HG03103 (cell line): ENCODE measurements at regions not wholly inside any gene's neighbourhood (a gene's known extent, or its start where the extent isn't known, plus 50 kb on each side); places are given as distances from the start of the nearest gene placed in this dataset.
"Not testable (repeated sequence)": the region's sequence is repeated elsewhere in the genome, so short reads cannot be mapped to it uniquely, and the experiment has no call there.

Experiments
- ATAC-seq: cut with Tn5 transposase; IDR thresholded peaks from one replicate; pipeline ENCODE4 v1.9.1; 2021; ENCODE audit warnings: low read depth; ENCODE audit not compliant: unreplicated experiment

GRCh38 chr3:187795207-187795960 is 50.1 kb upstream of the BCL6 start:
- ATAC-seq: no peak

DNA sequence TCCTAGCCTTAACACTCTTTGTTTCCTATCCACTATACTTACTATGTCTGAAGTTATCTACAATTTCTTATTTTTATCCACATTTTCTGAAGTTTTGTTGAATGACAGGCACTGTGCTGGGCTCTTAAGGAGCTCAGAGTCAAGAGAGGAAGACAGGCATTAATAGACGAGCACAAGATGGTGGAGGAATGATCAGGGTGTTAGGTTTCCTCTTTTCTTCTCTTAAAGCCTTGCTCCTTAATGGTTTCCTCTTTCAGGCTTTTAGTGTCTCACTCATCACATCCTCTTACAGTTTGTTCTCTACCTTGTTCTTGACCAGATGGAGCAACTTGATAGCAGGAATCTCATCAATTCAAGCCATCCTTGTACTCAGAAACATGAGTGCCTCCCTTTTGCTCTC is 52.9 kb upstream of the BCL6 start:
- ATAC-seq: no peak

DNA sequence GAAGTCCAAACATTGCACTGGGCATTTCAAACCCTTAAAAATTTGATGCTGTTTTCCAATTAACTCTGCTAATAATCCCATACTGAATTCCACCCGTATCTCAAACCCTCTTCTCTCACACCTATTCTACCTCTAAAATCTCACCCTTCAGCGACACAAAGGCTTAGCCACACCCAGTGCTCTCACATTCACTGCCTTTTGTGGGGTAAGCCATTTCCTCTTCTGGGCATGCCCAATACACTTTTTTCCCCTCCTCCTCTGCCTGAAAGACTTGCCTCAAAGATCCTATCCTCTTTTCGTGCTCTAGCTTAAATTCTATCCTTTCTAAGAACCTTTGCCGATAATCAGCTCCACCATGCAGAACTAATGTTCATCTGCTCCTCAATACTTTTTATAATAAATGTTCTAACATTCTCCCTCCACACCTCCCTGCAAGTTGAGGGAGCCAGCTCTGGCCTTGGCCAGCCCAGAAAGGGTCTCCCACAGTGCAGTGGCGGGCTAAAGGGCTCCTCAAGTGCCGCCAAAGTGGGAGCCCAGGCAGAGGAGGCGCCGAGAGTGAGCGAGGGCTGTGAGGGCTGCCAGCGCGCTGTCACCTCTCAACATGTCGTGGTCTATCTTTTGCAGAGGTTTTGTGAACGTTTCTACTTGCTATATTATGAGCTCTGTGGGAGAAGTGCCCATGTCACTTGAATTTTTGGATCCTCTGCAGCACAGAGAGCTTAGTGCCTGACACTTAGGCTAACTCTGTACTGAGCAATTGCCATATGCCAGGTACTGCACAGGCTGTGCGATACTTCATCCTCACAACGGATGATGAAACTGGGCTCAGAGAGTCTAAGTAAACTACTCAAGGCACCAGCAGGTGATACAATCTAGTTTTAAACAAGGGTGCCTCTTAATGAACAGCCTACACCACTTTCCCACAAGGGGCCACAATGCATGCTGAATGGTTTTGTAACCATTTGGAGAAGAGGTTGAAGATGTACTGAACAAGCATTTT is 53.6 kb upstream of the BCL6 start:
- ATAC-seq: no peak

DNA sequence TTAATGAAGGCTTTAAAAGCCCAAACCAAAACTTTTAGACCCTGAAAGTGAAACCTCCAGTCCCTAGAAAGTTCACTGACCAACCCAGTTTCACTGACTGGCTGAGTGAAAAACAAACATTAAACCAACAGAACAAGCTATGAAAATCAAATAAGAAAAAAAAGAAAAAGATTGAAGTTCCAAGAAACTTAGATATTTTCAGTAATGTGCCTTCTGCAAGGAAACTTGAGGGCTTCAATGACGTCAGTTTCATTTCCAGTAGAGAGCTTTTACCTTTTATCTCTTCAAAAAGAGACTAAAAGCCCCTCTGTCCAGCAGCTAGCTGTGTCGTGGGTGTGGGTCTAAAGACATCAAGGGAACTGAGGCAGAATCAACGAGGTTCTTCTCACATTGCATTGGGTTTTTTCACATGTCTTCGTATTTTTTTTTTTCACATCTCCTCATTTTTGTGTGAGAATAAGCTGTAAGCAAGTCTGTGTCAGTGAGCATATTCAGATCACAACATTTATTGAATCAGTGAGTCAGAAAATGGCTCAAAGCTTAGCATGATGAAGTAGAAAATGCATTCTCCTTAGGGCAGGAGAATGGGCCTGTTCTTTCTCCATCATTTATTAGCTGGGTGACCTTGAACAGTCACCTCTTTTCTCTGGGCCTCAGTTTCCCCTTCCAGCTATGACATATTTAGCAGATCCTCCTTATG is 54.8 kb upstream of the BCL6 start:
- peak; percentile 42 for ATAC-seq

DNA sequence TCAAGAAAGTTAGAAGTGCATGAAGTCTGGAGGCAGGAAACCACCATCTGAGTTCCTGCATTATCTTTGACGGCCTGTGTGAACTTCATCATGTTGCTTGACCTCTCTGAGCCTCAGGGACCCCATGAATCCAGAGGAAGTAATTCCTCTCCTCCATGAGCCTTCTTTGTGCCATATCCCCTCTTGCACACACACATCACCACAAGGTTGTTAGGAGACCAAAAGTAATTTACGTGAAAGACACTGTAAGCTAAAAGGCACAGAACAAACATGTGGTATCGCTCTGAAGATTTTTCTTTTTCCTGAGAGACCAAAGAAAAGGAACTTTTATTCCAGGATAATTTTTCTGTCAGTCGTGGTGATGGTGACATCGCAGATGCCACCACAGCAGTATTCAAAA is 55.9 kb upstream of the BCL6 start:
- ATAC-seq: no peak

- no peak for ATAC-seq
Observed at GRCh38 chr3:187802203-187802927, 57.1 kb upstream of the BCL6 start.

DNA sequence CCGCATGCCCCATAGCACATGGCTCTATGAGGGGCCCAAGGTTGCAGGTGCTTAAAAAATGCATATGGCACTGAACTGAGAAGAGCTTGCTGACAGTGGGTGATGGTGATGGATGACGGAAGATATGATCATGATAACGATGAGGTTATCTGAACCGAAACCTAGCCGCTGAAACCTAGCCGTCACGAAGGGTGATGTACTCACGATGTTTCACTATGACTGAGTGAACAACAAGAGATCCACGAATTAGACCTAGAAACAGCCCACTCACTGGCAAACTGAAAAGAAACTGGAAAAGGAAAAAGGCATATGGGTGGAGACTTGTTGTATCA is 57.6 kb upstream of the BCL6 start:
- ATAC-seq: peak; percentile 87

DNA sequence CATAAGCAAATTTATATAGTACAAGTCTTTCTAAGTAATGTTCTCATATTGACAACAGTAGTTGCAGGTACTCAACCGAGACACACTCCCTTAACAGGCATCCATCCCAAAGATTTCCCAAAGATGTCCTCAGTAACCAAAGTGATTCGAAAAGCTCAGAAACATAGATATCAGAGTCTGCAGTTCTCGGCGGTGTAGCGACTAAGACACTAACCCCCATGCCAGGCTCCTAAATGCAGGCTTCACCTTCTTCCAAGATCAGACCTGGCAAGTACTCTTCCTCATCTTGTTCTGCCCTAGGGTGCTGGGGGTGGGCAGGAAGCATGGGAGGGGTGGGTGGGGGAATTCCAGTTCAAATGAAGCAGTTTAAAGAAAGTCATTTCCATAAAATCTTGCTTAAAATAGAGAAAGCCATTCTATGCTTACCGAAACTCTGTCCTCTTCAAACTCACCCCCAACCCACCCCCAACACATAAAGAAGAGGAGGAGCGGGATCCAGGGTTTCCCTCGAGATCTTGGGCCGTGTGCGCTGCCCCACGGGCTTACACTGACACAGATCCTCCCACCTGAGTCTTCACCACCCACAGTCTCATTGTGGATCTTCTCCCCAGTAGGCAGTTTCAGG is 59.0 kb upstream of the BCL6 start:
- no peak for ATAC-seq

DNA sequence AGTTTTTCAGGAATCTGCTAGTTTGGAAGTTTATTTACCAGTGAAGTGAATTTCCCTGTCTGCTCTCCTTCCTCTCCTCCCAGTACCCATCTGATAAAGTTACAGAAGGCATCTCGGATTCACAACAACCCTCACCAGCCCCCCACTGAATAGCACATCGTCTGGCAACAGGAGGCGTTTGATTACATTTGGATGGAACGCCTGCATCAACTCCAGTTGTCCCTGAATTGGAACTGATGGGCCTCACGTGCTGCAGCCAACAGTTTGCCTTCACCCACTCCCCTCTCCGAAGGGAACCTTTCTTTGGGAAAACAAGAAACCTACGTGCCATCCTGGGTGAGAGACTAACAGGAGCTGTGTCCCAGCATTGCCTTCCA is 59.5 kb upstream of the BCL6 start:
- ATAC-seq: no peak

DNA sequence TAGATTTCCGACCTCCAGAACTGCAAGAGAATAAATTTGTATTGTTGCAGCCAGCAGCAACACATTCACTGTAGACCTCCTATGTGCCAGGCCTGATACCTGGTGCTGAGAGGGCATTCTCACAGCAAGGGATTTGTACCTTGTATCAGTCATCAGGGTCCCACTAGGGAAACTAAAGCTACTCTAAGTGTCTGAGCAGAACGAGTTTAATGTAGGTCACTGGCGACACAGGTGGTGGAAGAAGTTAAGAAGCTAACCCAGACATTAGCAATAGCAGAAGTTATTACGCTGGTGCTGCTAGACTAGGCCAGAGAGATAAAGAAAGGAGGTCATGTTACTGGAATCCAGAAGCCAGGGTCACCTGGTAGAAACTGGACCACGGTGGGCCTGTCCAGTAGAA is 60.5 kb upstream of the BCL6 start:
- no peak for ATAC-seq

DNA sequence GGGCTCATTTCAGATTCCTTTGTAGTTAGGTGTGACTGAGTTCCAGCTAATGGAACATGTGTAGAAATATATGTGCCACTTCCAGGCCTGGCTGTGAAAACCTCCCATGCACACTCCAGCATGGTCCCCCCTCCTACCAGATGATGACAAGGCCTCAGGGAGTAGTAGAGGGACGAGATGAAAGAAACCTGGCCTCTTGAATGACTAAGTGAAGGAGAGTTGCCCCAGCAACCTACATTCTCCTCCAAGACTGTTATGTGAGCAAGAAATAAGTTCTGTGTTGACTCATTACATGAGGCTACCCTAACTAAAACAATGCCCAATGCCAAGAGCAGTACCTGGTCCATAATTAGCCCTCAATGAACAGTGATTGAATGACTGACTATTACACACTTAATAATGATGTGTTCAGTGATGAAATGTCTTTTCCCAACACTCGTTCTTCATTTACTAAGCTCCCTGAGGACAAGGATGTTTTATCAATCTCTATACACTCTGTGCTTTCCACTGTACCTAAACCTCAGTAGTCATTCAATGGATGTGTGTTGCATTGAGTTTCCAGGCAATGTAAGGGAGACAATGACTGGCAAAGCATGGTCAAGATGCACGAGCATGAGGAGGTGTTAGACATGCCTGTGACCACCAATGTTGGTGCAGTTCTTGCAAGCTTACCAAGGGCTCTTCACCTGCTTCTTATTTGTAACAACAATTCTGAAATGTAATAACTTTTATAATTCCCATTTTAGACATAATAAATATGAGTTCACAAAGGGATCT is 62.0 kb upstream of the BCL6 start:
- no peak for ATAC-seq

DNA sequence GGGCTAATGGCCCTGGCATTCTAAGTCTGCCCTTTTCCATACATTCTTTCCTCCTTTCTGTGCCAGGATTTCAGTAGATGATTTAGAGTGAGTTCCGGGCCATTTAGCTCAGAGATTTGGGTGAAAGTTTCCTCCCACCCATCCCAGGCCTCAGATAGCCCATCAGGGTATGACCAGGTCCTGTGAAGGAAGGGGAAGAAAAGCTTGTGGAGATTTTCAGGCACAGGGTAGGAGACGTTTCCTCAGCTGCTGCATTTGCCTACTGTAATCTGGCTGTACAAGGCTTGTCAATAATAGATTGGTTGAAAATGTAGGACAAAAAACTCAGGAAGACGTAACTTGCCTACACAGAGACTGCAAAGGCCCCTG is 63.2 kb upstream of the BCL6 start:
- no peak for ATAC-seq

GRCh38 chr3:187809612-187809991 is 64.3 kb upstream of the BCL6 start:
- no peak for ATAC-seq

- ATAC-seq: no peak
Observed at GRCh38 chr3:187810021-187810446, 64.8 kb upstream of the BCL6 start.

GRCh38 chr3:187811585-187812250 is 66.5 kb upstream of the BCL6 start:
- ATAC-seq: no peak

DNA sequence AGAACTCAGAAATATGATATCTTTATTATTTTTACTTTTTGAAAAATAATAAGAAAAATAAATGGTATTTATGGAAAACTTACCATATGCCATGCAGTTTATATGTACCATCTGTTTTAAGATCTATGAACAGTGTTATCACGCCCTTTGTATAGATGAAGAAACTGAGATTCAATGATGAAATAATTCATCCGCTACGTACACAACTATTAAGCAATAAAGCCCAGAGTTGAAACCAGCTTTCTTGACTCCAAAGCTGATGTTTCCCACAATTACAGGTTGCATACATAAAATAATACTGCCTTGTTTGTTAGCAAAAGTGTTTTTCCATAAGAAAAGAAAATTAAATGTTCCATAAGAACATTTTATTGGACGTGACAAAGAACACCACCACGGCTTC is 67.2 kb upstream of the BCL6 start:
- ATAC-seq: no peak

DNA sequence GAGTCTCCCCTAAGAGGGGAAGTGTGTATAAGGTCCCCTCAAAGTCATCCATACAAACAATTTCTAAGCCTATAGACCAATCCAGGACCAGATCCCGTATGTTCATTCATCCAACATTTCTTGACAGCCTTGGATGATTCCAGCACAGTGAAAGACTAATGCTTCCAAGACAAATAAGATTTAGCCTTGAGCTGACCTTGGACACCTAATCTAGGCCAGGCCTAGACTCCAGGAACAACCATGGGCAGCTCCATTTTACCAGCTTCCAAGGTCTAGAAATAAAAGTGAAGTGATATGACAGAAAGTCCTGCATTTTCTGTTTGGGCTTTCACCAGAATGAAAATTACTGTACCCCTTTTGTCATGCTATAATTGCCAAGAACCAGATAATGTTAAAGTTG is 67.9 kb upstream of the BCL6 start:
- ATAC-seq: no peak

GRCh38 chr3:187817766-187818165 is 72.5 kb upstream of the BCL6 start:
- ATAC-seq: not testable (repeated sequence)
